H1 (cell line): ENCODE measurements at regions not wholly inside any gene's neighbourhood (a gene's known extent, or its start where the extent isn't known, plus 50 kb on each side); places are given as distances from the start of the nearest gene placed in this dataset.

Experiments
- CTCF ChIA-PET: fragments of 300-600 bp; sonication (Branson Sonifier 250); formaldehyde crosslinking; loops from one replicate; lab custom pipeline; 2021; ENCODE audit not compliant: partially characterized antibody; lab: Charles Lee
- POLR2A ChIA-PET: fragments of 300-600 bp; sonication (Branson Sonifier 250); formaldehyde crosslinking; loops from one replicate; lab custom pipeline; 2021; ENCODE audit warnings: inconsistent platforms; ENCODE audit not compliant: partially characterized antibody; lab: Charles Lee
- DNase-seq, 2 experiments: peaks; one replicate each; pipeline versions ENCODE4 v3.0.0 to v3.0.0-alpha.2; 2010 to 2022; ENCODE audit warnings: low spot score in 2 of 2, low read depth in 1 of 2, mixed read lengths in 1 of 2
- FAIRE-seq: peaks from 2 replicates; lab custom pipeline; 2011; peaks lifted over from hg19 to GRCh38; lab: Jason Lieb, UNC
- H2AFZ ChIP-seq: 2 replicates; pipeline ENCODE4 v1.8.1; 2012; ENCODE audit warnings: low read length, inconsistent platforms
- H2AK5ac ChIP-seq: 2 replicates; pipeline ENCODE4 v1.6.1; 2013; ENCODE audit warnings: low read depth, low read length
- H2BK120ac ChIP-seq: replicated peaks from 2 replicates; pipeline ENCODE3; 2013; ENCODE audit warnings: low read depth, low read length, inconsistent platforms
- H2BK12ac ChIP-seq: 2 replicates; pipeline ENCODE4 v1.6.1; 2013; ENCODE audit warnings: low read depth, low read length
- H2BK15ac ChIP-seq: 2 replicates; pipeline ENCODE4 v1.6.1; 2013; ENCODE audit warnings: low read length
- H2BK20ac ChIP-seq: 2 replicates; pipeline ENCODE4 v1.6.1; 2013; ENCODE audit warnings: low read length
- H2BK5ac ChIP-seq: 2 replicates; pipeline ENCODE4 v1.6.1; 2013; ENCODE audit warnings: low read depth, low read length
- H3K14ac ChIP-seq: 2 replicates; pipeline ENCODE4 v1.6.1; 2013; ENCODE audit warnings: inconsistent platforms; ENCODE audit not compliant: insufficient read length
- H3K18ac ChIP-seq: 2 replicates; pipeline ENCODE4 v1.6.1; 2013; ENCODE audit warnings: low read length; ENCODE audit errors: extremely low read depth
- H3K23ac ChIP-seq: 2 replicates; pipeline ENCODE4 v1.6.1; 2013; ENCODE audit warnings: inconsistent platforms; ENCODE audit not compliant: insufficient read length
- H3K23me2 ChIP-seq: 2 replicates; pipeline ENCODE4 v1.6.1; 2013; ENCODE audit warnings: low read depth, low read length
- H3K27ac ChIP-seq: 2 replicates; pipeline ENCODE4 v1.6.1; 2011; ENCODE audit warnings: low read depth, low read length, inconsistent platforms
- H3K27me3 ChIP-seq, 4 experiments: replicated peaks in 1 of 4; 1 replicate in 1 of 4; 2 replicates in 3 of 4; pipeline versions ENCODE4 v1.6.1 to v1.8.1; 2011 to 2013; ENCODE audit warnings: low read length in 3 of 4, mild to moderate bottlenecking in 3 of 4, inconsistent platforms in 2 of 4, mixed read lengths in 2 of 4, moderate library complexity in 1 of 4; ENCODE audit not compliant: control insufficient read depth in 3 of 4, insufficient read depth in 3 of 4; ENCODE audit errors: extremely low read depth in 1 of 4
- H3K36me3 ChIP-seq, 4 experiments: 2 replicates each; pipeline versions ENCODE4 v1.6.1 to v1.8.1; 2011 to 2013; ENCODE audit warnings: mild to moderate bottlenecking in 4 of 4, low read length in 3 of 4, moderate library complexity in 2 of 4, control low read depth in 1 of 4, inconsistent platforms in 1 of 4; ENCODE audit not compliant: insufficient read depth in 4 of 4, control insufficient read depth in 2 of 4
- H3K4ac ChIP-seq: replicated peaks from 2 replicates; pipeline ENCODE3; 2013; ENCODE audit warnings: low read length, low read depth, mixed read lengths, inconsistent platforms; ENCODE audit not compliant: insufficient read length
- H3K4me1 ChIP-seq, 4 experiments: replicated peaks in 1 of 4; 1 replicate in 1 of 4; 2 replicates in 3 of 4; pipeline versions ENCODE4 v1.6.1 to v1.8.1; 2011 to 2013; ENCODE audit warnings: low read length in 3 of 4, inconsistent platforms in 2 of 4, mixed read lengths in 1 of 4; ENCODE audit not compliant: insufficient read depth in 4 of 4, control insufficient read depth in 3 of 4
- H3K4me2 ChIP-seq, 2 experiments: 2 replicates each; pipeline versions ENCODE4 v1.6.1 to v1.8.1; 2011 to 2013; ENCODE audit warnings: low read depth in 2 of 2, low read length in 2 of 2, control low read depth in 1 of 2, inconsistent platforms in 1 of 2, mild to moderate bottlenecking in 1 of 2; ENCODE audit not compliant: insufficient read depth in 1 of 2
- H3K4me3 ChIP-seq, 4 experiments: fragments of 200-600, 300-600 bp in 1 of 4; sonication (generic), shearing (Covaris generic), sonication (Bioruptor Twin) in 1 of 4; 2 replicates each; pipeline versions ENCODE4 v1.5.1 to v1.8.1; 2011 to 2016; ENCODE audit warnings: low read length in 4 of 4, low read depth in 3 of 4, control low read depth in 2 of 4, inconsistent platforms in 2 of 4, mild to moderate bottlenecking in 2 of 4, mixed read lengths in 1 of 4, moderate library complexity in 1 of 4; ENCODE audit not compliant: insufficient read depth in 2 of 4; ENCODE audit errors: extremely low read depth in 1 of 4
- H3K56ac ChIP-seq: replicated peaks from 2 replicates; pipeline ENCODE3; 2013; ENCODE audit warnings: low read depth, mild to moderate bottlenecking, mixed read lengths, low read length, inconsistent platforms; ENCODE audit not compliant: insufficient read length
- H3K79me1 ChIP-seq: 2 replicates; pipeline ENCODE4 v1.6.1; 2013; ENCODE audit warnings: low read depth, low read length, control low read depth
- H3K79me2 ChIP-seq, 2 experiments: 2 replicates each; pipeline versions ENCODE4 v1.6.1 to v1.8.1; 2012 to 2013; ENCODE audit warnings: low read length in 2 of 2, mild to moderate bottlenecking in 2 of 2, inconsistent platforms in 1 of 2; ENCODE audit not compliant: insufficient read depth in 2 of 2, control insufficient read depth in 1 of 2
- H3K9ac ChIP-seq, 4 experiments: replicated peaks in 1 of 4; 1 replicate in 1 of 4; 2 replicates in 3 of 4; pipeline versions ENCODE4 v1.6.1 to v1.8.1; 2011 to 2013; ENCODE audit warnings: low read depth in 3 of 4, low read length in 3 of 4, control low read depth in 2 of 4, mild to moderate bottlenecking in 2 of 4, moderate library complexity in 2 of 4, inconsistent platforms in 1 of 4; ENCODE audit errors: extremely low read depth in 1 of 4
- H3K9me3 ChIP-seq, 2 experiments: 2 replicates each; pipeline versions ENCODE4 v1.6.1 to v1.8.1; 2012 to 2013; ENCODE audit warnings: mild to moderate bottlenecking in 2 of 2, moderate library complexity in 2 of 2, control low read depth in 1 of 2, inconsistent platforms in 1 of 2, low read depth in 1 of 2, low read length in 1 of 2, mixed read lengths in 1 of 2; ENCODE audit not compliant: insufficient read depth in 2 of 2
- H4K20me1 ChIP-seq, 2 experiments: replicated peaks in 1 of 2; 2 replicates each; pipeline versions ENCODE3 to v1.8.1; 2011 to 2013; ENCODE audit warnings: inconsistent platforms in 2 of 2, low read length in 2 of 2, mild to moderate bottlenecking in 1 of 2; ENCODE audit not compliant: insufficient read depth in 2 of 2, control insufficient read depth in 1 of 2
- H4K5ac ChIP-seq: 2 replicates; pipeline ENCODE4 v1.6.1; 2013; ENCODE audit warnings: low read length, low read depth, mixed read lengths, inconsistent platforms; ENCODE audit not compliant: insufficient read length
- H4K8ac ChIP-seq: 2 replicates; pipeline ENCODE4 v1.8.0; 2013; ENCODE audit warnings: mild to moderate bottlenecking, moderate library complexity, low read length, inconsistent platforms; ENCODE audit not compliant: insufficient read depth; ENCODE audit errors: extremely low read depth
- H4K91ac ChIP-seq: replicated peaks from 2 replicates; pipeline ENCODE3; 2013; ENCODE audit warnings: low read length, mixed read lengths, inconsistent platforms; ENCODE audit not compliant: insufficient read length
- EP300 ChIP-seq, 2 experiments: IDR thresholded peaks; 1 replicate in 1 of 2; 2 replicates in 1 of 2; pipeline ENCODE4 v1.6.1; 2011 to 2012; ENCODE audit warnings: low read depth in 2 of 2, low read length in 2 of 2, mild to moderate bottlenecking in 2 of 2, borderline replicate concordance in 1 of 2, inconsistent platforms in 1 of 2, moderate library complexity in 1 of 2
- MAX ChIP-seq: IDR thresholded peaks from 2 replicates; pipeline ENCODE4 v1.6.1; 2012; ENCODE audit warnings: inconsistent platforms
- TCF12 ChIP-seq: IDR thresholded peaks from 2 replicates; pipeline ENCODE4 v1.6.1; 2011; ENCODE audit warnings: low read depth, mild to moderate bottlenecking, low read length
- WGBS, 2 experiments: shearing (Covaris generic) in 1 of 2; methylation state at CpG; one replicate each; pipeline versions ENCODE4 v1.1.6 to v1.1.7; 2013 to 2015; ENCODE audit warnings: low lambda C conversion rate in 2 of 2, mixed read lengths in 2 of 2, inconsistent platforms in 1 of 2, low coverage in 1 of 2, missing lambda C conversion rate in 1 of 2; ENCODE audit not compliant: insufficient replicate concordance in 2 of 2, insufficient coverage in 1 of 2, insufficient read length in 1 of 2; ENCODE audit errors: extremely low coverage in 1 of 2, missing lambda C conversion rate in 1 of 2; 5-methylcytosine and 5-hydroxymethylcytosine counted together

- H2BK15ac ChIP-seq = 0 out of 2 replicates have a peak overlapping the region, but pooled peaks have one; percentile 25
- H3K27me3 ChIP-seq = no peaks in the 10 kb centered on the region
- H3K79me2 ChIP-seq = no peaks in the 10 kb centered on the region
- no peaks in the 10 kb centered on the region for H3K9me3 ChIP-seq
- POLR2A ChIA-PET = interaction anchor here (0.7 to 0.9 kb wide), 3 partner anchors 72 to 481 kb away, joined by 3 to 5 read pairs (median 4); no protein-coding TSS in a partner anchor
- H3K14ac ChIP-seq = no peak overlapping the region
- H3K36me3 ChIP-seq = no peaks in the 10 kb centered on the region
- no peak overlapping the region for H4K5ac ChIP-seq
- H3K23me2 ChIP-seq = no peaks in the 10 kb centered on the region
- FAIRE-seq = no peak
- no peak overlapping the region; a peak in 1 of 8 replicates for H3K4me3 ChIP-seq
- H3K4me1 ChIP-seq = peaks cover 0 to 12% (median 9%) of the 10 kb centered on the region in 4 experiments; a peak in 5 of 7 replicates
- H2AK5ac ChIP-seq = no peak overlapping the region
- H2BK120ac ChIP-seq = peak overlapping the region; percentile 21
- no peak overlapping the region for H3K27ac ChIP-seq
- H4K8ac ChIP-seq = no peak overlapping the region; the same call in 1 of the 2 replicates
- H3K56ac ChIP-seq = no peak overlapping the region
- peak overlapping the region; percentile 12 to 30; a peak in 2 of 4 replicates for H3K4me2 ChIP-seq
- DNase-seq = peak in 1 of 2 experiments; percentile 58
- H3K23ac ChIP-seq = no peak overlapping the region
- peak overlapping the region; percentile 68; the same call in 1 of the 2 replicates for H2BK12ac ChIP-seq
- peak; percentile 70; the same call in 1 of the 2 replicates for TF ChIP-seq TCF12
- TF ChIP-seq EP300 (IDR thresholded peaks at IDR 0.05; ENCODE audit: borderline replicate concordance in 1 of 2, low read depth in 2 of 2, low read length in 2 of 2) = no peak
- TF ChIP-seq MAX = no peak
- TF ChIP-seq, all 59 proteins: peak for 1
- no peaks in the 10 kb centered on the region for H4K20me1 ChIP-seq
- H3K9ac ChIP-seq = no peak overlapping the region
- peak overlapping the region; percentile 82 for H2AFZ ChIP-seq
- 52% methylated on average over 18 of the region's 18 CpGs; no CpG with 5 or more reads in 1 of the 2 experiments for WGBS, 2 experiments
- H2BK5ac ChIP-seq = peak overlapping the region; percentile 10; the same call in 1 of the 2 replicates
- CTCF ChIA-PET = interaction anchor here (0.7 to 2.6 kb wide), 4 partner anchors 10 to 310 kb away, joined by 3 to 13 read pairs (median 3); no protein-coding TSS in a partner anchor
- H3K4ac ChIP-seq = no peak overlapping the region
- H4K91ac ChIP-seq = no peak overlapping the region
- H3K79me1 ChIP-seq = no peaks in the 10 kb centered on the region
- peak overlapping the region; percentile 51; the same call in 1 of the 2 replicates for H2BK20ac ChIP-seq
- H3K18ac ChIP-seq = no peak overlapping the region; the same call in 1 of the 2 replicates
These were observed 445.3 kb upstream of the MGMT start for GRCh38 chr10:129021594-129022304.
